PC-9 (cell line): ENCODE measurements at regions not wholly inside any gene's neighbourhood (a gene's known extent, or its start where the extent isn't known, plus 50 kb on each side); places are given as distances from the start of the nearest gene placed in this dataset.

ENCODE experiments used
- BruUV-seq: library from RNA; stranded (reverse); fragments of 400-500 nt; replicated peaks from 2 replicates; lab custom pipeline; 2021; lab: Mats Ljungman, UMichigan
- CTCF ChIA-PET: fragments of 300-600 bp; sonication (Branson Sonifier 250); formaldehyde crosslinking; loops from one replicate; lab custom pipeline; 2022; ENCODE audit warnings: antibody characterized with exemption; lab: Charles Lee
- POLR2A ChIA-PET: fragments of 300-600 bp; sonication (Branson Sonifier 250); formaldehyde crosslinking; loops from one replicate; lab custom pipeline; 2022; ENCODE audit warnings: antibody characterized with exemption; ENCODE audit not compliant: unreplicated experiment; lab: Charles Lee
- DNase-seq, 2 experiments: peaks; one replicate each; pipeline versions ENCODE4 v3.0.0 to v3.0.0-alpha.2; 2015 to 2022; ENCODE audit warnings: mixed read lengths in 1 of 2
- H2AFZ ChIP-seq: fragments of 200-600 bp; sonication (generic); 2 replicates; pipeline ENCODE4 v1.8.1; 2017; ENCODE audit warnings: antibody characterized with exemption
- H3F3A ChIP-seq: fragments of 200-600 bp; sonication (generic); 2 replicates; pipeline ENCODE4 v1.8.1; 2017; ENCODE audit warnings: antibody characterized with exemption, mild to moderate bottlenecking, low read depth; ENCODE audit not compliant: insufficient read depth
- H3K27ac ChIP-seq: fragments of 200-600 bp; sonication (generic); 2 replicates; pipeline ENCODE4 v1.6.1; 2016; ENCODE audit warnings: mixed run types
- H3K27me3 ChIP-seq: fragments of 200-600 bp; sonication (generic); 2 replicates; pipeline ENCODE4 v1.6.1; 2016; ENCODE audit warnings: low read depth, mixed run types; ENCODE audit not compliant: insufficient read depth
- H3K36me3 ChIP-seq: fragments of 200-600 bp; sonication (generic); 2 replicates; pipeline ENCODE4 v1.6.1; 2016; ENCODE audit warnings: low read depth, mixed run types
- H3K4me1 ChIP-seq: fragments of 200-600 bp; sonication (generic); replicated peaks from 2 replicates; pipeline ENCODE4 v1.6.1; 2016; ENCODE audit warnings: mixed run types; ENCODE audit not compliant: insufficient read depth
- H3K4me2 ChIP-seq: fragments of 200-600 bp; sonication (generic); 2 replicates; pipeline ENCODE4 v1.6.1; 2017; ENCODE audit warnings: mixed run types
- H3K4me3 ChIP-seq: fragments of 200-600 bp; sonication (generic); 2 replicates; pipeline ENCODE4 v1.6.1; 2016; ENCODE audit warnings: mixed run types
- H3K79me2 ChIP-seq: fragments of 200-600 bp; sonication (generic); 2 replicates; pipeline ENCODE4 v1.6.1; 2017; ENCODE audit warnings: low read depth, mixed run types
- H3K9me2 ChIP-seq: fragments of 200-600 bp; sonication (generic); 2 replicates; pipeline ENCODE4 v1.8.1; 2017; ENCODE audit warnings: mild to moderate bottlenecking; ENCODE audit not compliant: insufficient read depth
- H3K9me3 ChIP-seq: fragments of 200-600 bp; sonication (generic); 2 replicates; pipeline ENCODE4 v1.8.1; 2016; ENCODE audit warnings: low read depth; ENCODE audit not compliant: insufficient read depth
- H4K20me1 ChIP-seq: fragments of 200-600 bp; sonication (generic); 2 replicates; pipeline ENCODE4 v1.8.1; 2017; ENCODE audit not compliant: insufficient read depth
- CTCF ChIP-seq: fragments of 200-600 bp; sonication (generic); conservative IDR thresholded peaks from 2 replicates; pipeline ENCODE4 v1.6.1; 2017; ENCODE audit warnings: mixed run types, antibody characterized with exemption, mild to moderate bottlenecking, moderate library complexity
- EZH2 ChIP-seq: fragments of 200-600 bp; sonication (generic); IDR thresholded peaks from 2 replicates; pipeline ENCODE4 v1.8.0; 2017; ENCODE audit warnings: antibody characterized with exemption, low read depth
- intact Hi-C: fragments of 100-400 bp; cut with micrococcal nuclease; formaldehyde crosslinking; loops from one replicate; pipeline ENCODE4 v1.10.0; 2022; ENCODE audit not compliant: unreplicated experiment

- Histone ChIP-seq H4K20me1 (no peaks in the 10 kb centered on the region), H3K4me1 (no peaks in the 10 kb centered on the region), H3F3A (no peaks in the 10 kb centered on the region), H3K9me2 (no peaks in the 10 kb centered on the region), H2AFZ (no peak overlapping the region), H3K4me3 (no peak overlapping the region), H3K36me3 (no peaks in the 10 kb centered on the region), H3K27me3 (no peaks in the 10 kb centered on the region), H3K27ac (no peak overlapping the region), H3K79me2 (no peaks in the 10 kb centered on the region), H3K9me3 (no peaks in the 10 kb centered on the region), H3K4me2 (no peak overlapping the region)
- ChIA-PET CTCF (no interaction called here), POLR2A (no interaction called here)
- intact Hi-C loops = no loop called here
- DNase-seq = no peak
- TF ChIP-seq EZH2 = no peak
- TF ChIP-seq CTCF = no peak
- no TSS peak for BruUV-seq
Observed at GRCh38 chr11:79783833-79784232, 343.0 kb upstream of the TENM4 start.

GRCh38 chr11:79768343-79768742, 327.5 kb upstream of the TENM4 start:
- no peak overlapping the region for H3K4me2 ChIP-seq
- ChIA-PET POLR2A (no interaction called here), CTCF (no interaction called here)
- no peak overlapping the region for H3K27ac ChIP-seq
- no peaks in the 10 kb centered on the region for H3K9me2 ChIP-seq
- no peaks in the 10 kb centered on the region for H3K36me3 ChIP-seq
- H3K4me3 ChIP-seq = no peak overlapping the region
- H2AFZ ChIP-seq = no peak overlapping the region
- no peaks in the 10 kb centered on the region for H4K20me1 ChIP-seq
- BruUV-seq = no TSS peak
- no peaks in the 10 kb centered on the region for H3K27me3 ChIP-seq
- no peaks in the 10 kb centered on the region for H3K4me1 ChIP-seq
- no peaks in the 10 kb centered on the region for H3K79me2 ChIP-seq
- H3F3A ChIP-seq = no peaks in the 10 kb centered on the region
- TF ChIP-seq EZH2 (no peak), CTCF (no peak)
- no peaks in the 10 kb centered on the region for H3K9me3 ChIP-seq
- intact Hi-C loops = no loop called here
- DNase-seq = no peak

- Histone ChIP-seq H3K9me2 (no peaks in the 10 kb centered on the region), H3F3A (no peaks in the 10 kb centered on the region), H3K27ac (no peak overlapping the region), H3K4me2 (no peak overlapping the region), H3K36me3 (no peaks in the 10 kb centered on the region), H3K79me2 (no peaks in the 10 kb centered on the region), H3K4me1 (no peaks in the 10 kb centered on the region), H3K4me3 (no peak overlapping the region), H3K27me3 (no peaks in the 10 kb centered on the region), H3K9me3 (no peaks in the 10 kb centered on the region), H4K20me1 (no peaks in the 10 kb centered on the region), H2AFZ (no peak overlapping the region)
- intact Hi-C loops = loop anchor here (1.0 kb wide), 1 partner anchor 393 kb away; no protein-coding TSS in a partner anchor
- CTCF ChIA-PET = no interaction called here
- TF ChIP-seq EZH2 = no peak
- no peak for TF ChIP-seq CTCF
- POLR2A ChIA-PET = no interaction called here
- DNase-seq = no peak
- BruUV-seq = no TSS peak
Observed at GRCh38 chr11:79762279-79762921, 321.6 kb upstream of the TENM4 start.
